IMR-90 (cell line): ENCODE measurements at regions not wholly inside any gene's neighbourhood (a gene's known extent, or its start where the extent isn't known, plus 50 kb on each side); places are given as distances from the start of the nearest gene placed in this dataset.

Source experiments
- ATAC-seq: fragments of 200-7000 bp; cut with Tn5 transposase; 2 replicates; pipeline ENCODE4 v1.9.1; 2020; ENCODE audit warnings: low read depth, mild to moderate bottlenecking, moderate library complexity
- BruUV-seq: library from RNA; stranded (reverse); fragments of 400-500 nt; replicated peaks from 2 replicates; lab custom pipeline; 2021; lab: Mats Ljungman, UMichigan
- CTCF ChIA-PET: fragments of 300-600 bp; formaldehyde crosslinking; extraction: SDS; loops from one replicate; lab custom pipeline; 2021; ENCODE audit warnings: antibody characterized with exemption; lab: Yijun Ruan, JAX
- POLR2A ChIA-PET: fragments of 300-600 bp; sonication (Branson Sonifier 250); formaldehyde crosslinking; loops from one replicate; lab custom pipeline; 2022; ENCODE audit warnings: antibody characterized with exemption; ENCODE audit not compliant: unreplicated experiment; lab: Charles Lee
- DNase-seq: peaks from one replicate; pipeline ENCODE4 v3.0.0; 2013
- H2AFZ ChIP-seq: replicated peaks from 2 replicates; pipeline ENCODE3; 2013; ENCODE audit warnings: low read length, mild to moderate bottlenecking; ENCODE audit not compliant: poor library complexity
- H2AK5ac ChIP-seq: 2 replicates; pipeline ENCODE4 v1.6.1; 2013; ENCODE audit warnings: low read depth, low read length, inconsistent platforms
- H2AK9ac ChIP-seq: replicated peaks from 2 replicates; pipeline ENCODE3; 2013; ENCODE audit warnings: mild to moderate bottlenecking, low read depth, low read length, moderate library complexity; ENCODE audit not compliant: poor library complexity
- H2BK120ac ChIP-seq: 2 replicates; pipeline ENCODE4 v1.6.1; 2013; ENCODE audit warnings: low read depth, low read length, inconsistent platforms
- H2BK15ac ChIP-seq: 3 replicates; pipeline ENCODE4 v1.6.1; 2013; ENCODE audit warnings: low read depth, low read length, inconsistent platforms
- H2BK20ac ChIP-seq: 2 replicates; pipeline ENCODE4 v1.6.1; 2013; ENCODE audit warnings: low read depth, mild to moderate bottlenecking, inconsistent platforms, low read length, moderate library complexity
- H2BK5ac ChIP-seq: 2 replicates; pipeline ENCODE4 v1.6.1; 2013; ENCODE audit warnings: mild to moderate bottlenecking, low read depth, low read length, inconsistent platforms; ENCODE audit not compliant: poor library complexity, severe bottlenecking
- H3K14ac ChIP-seq: replicated peaks from 2 replicates; pipeline ENCODE4 v1.6.1; 2013; ENCODE audit warnings: low read depth, low read length, inconsistent platforms
- H3K18ac ChIP-seq: 2 replicates; pipeline ENCODE4 v1.6.1; 2013; ENCODE audit warnings: low read depth, low read length, control low read depth
- H3K23ac ChIP-seq: 2 replicates; pipeline ENCODE4 v1.6.1; 2013; ENCODE audit warnings: low read depth, low read length, inconsistent platforms
- H3K27ac ChIP-seq: 2 replicates; pipeline ENCODE4 v1.5.1; 2013; ENCODE audit warnings: mild to moderate bottlenecking, control low read depth, low read length; ENCODE audit not compliant: insufficient read depth
- H3K27me3 ChIP-seq: 2 replicates; pipeline ENCODE4 v1.6.1; 2013; ENCODE audit warnings: low read length; ENCODE audit not compliant: control insufficient read depth, insufficient read depth
- H3K36me3 ChIP-seq: 2 replicates; pipeline ENCODE4 v1.6.1; 2013; ENCODE audit warnings: low read length, mixed read lengths; ENCODE audit not compliant: control insufficient read depth, insufficient read depth
- H3K4ac ChIP-seq: 2 replicates; pipeline ENCODE4 v1.6.1; 2013; ENCODE audit warnings: low read depth, low read length, inconsistent platforms
- H3K4me1 ChIP-seq: 2 replicates; pipeline ENCODE4 v1.6.1; 2013; ENCODE audit warnings: low read length, mixed read lengths; ENCODE audit not compliant: control insufficient read depth, insufficient read depth
- H3K4me2 ChIP-seq: 2 replicates; pipeline ENCODE4 v1.6.1; 2013; ENCODE audit warnings: low read depth, mild to moderate bottlenecking, control low read depth, low read length, moderate library complexity
- H3K4me3 ChIP-seq: 2 replicates; pipeline ENCODE4 v1.5.1; 2013; ENCODE audit warnings: low read depth, mild to moderate bottlenecking, control low read depth, low read length, moderate library complexity; ENCODE audit not compliant: insufficient read depth
- H3K56ac ChIP-seq: 2 replicates; pipeline ENCODE4 v1.6.1; 2013; ENCODE audit warnings: low read length, inconsistent platforms; ENCODE audit not compliant: insufficient read depth; ENCODE audit errors: extremely low read depth
- H3K79me1 ChIP-seq, 2 experiments: 2 replicates each; pipeline ENCODE4 v1.6.1; 2013; ENCODE audit warnings: low read length in 2 of 2, inconsistent platforms in 1 of 2, low read depth in 1 of 2
- H3K9ac ChIP-seq: 2 replicates; pipeline ENCODE4 v1.6.1; 2013; ENCODE audit warnings: low read depth, low read length, control low read depth
- H3K9me1 ChIP-seq: 2 replicates; pipeline ENCODE4 v1.6.1; 2013; ENCODE audit warnings: low read length, inconsistent platforms; ENCODE audit not compliant: insufficient read depth
- H3K9me3 ChIP-seq: 2 replicates; pipeline ENCODE4 v1.6.1; 2013; ENCODE audit warnings: low read length; ENCODE audit not compliant: control insufficient read depth, insufficient read depth
- H4K20me1 ChIP-seq: 2 replicates; pipeline ENCODE4 v1.6.1; 2013; ENCODE audit warnings: low read length, inconsistent platforms; ENCODE audit not compliant: insufficient read depth
- H4K5ac ChIP-seq: 2 replicates; pipeline ENCODE4 v1.6.1; 2013; ENCODE audit warnings: mild to moderate bottlenecking, low read depth, low read length, control low read depth
- H4K8ac ChIP-seq, 2 experiments: 2 replicates each; pipeline ENCODE4 v1.6.1; 2013; ENCODE audit warnings: low read depth in 2 of 2, low read length in 2 of 2, control low read depth in 1 of 2, inconsistent platforms in 1 of 2
- H4K91ac ChIP-seq: 2 replicates; pipeline ENCODE4 v1.6.1; 2013; ENCODE audit warnings: low read depth, low read length, inconsistent platforms; ENCODE audit not compliant: insufficient read depth
- BHLHE40 ChIP-seq: fragments of 150-350 bp; IDR thresholded peaks from 2 replicates; pipeline ENCODE4 v1.6.1; 2016; ENCODE audit warnings: mild to moderate bottlenecking, low read depth, low read length
- CEBPB ChIP-seq: IDR thresholded peaks from 2 replicates; pipeline ENCODE4 v1.6.1; 2012; ENCODE audit warnings: low read depth, low read length, improper control_type of control experiment
- CHD1 ChIP-seq: IDR thresholded peaks from 2 replicates; pipeline ENCODE4 v1.6.1; 2012; ENCODE audit warnings: low read depth, low read length, improper control_type of control experiment
- CTCF ChIP-seq: conservative IDR thresholded peaks from 2 replicates; pipeline ENCODE4 v1.5.1; 2012; ENCODE audit warnings: mild to moderate bottlenecking, low read depth, low read length, improper control_type of control experiment
- ELK1 ChIP-seq: fragments of 150-350 bp; IDR thresholded peaks from 2 replicates; pipeline ENCODE4 v1.6.1; 2016; ENCODE audit warnings: low read depth, mild to moderate bottlenecking, low read length, moderate library complexity, borderline replicate concordance
- FOS ChIP-seq: fragments of 150-350 bp; IDR thresholded peaks from 2 replicates; pipeline ENCODE4 v1.6.1; 2016; ENCODE audit warnings: low read depth, low read length
- MAZ ChIP-seq: IDR thresholded peaks from 2 replicates; pipeline ENCODE4 v1.6.1; 2012; ENCODE audit warnings: low read depth, mild to moderate bottlenecking, low read length, improper control_type of control experiment, moderate library complexity, borderline replicate concordance
- MXI1 ChIP-seq: IDR thresholded peaks from 2 replicates; pipeline ENCODE4 v1.6.1; 2012; ENCODE audit warnings: low read depth, mild to moderate bottlenecking, low read length, moderate library complexity, borderline replicate concordance
- NFE2L2 ChIP-seq: fragments of 150-350 bp; IDR thresholded peaks from 2 replicates; pipeline ENCODE4 v1.6.1; 2016; ENCODE audit warnings: low read depth, mild to moderate bottlenecking, low read length
- POLR2A ChIP-seq: IDR thresholded peaks from 2 replicates; pipeline ENCODE4 v1.6.1; 2012; ENCODE audit warnings: mild to moderate bottlenecking, low read depth, low read length
- RAD21 ChIP-seq: IDR thresholded peaks from 2 replicates; pipeline ENCODE4 v1.6.1; 2012; ENCODE audit warnings: low read length, improper control_type of control experiment
- RCOR1 ChIP-seq: IDR thresholded peaks from 2 replicates; pipeline ENCODE4 v1.6.1; 2012; ENCODE audit warnings: mild to moderate bottlenecking, low read length, improper control_type of control experiment; ENCODE audit not compliant: insufficient replicate concordance
- SMC3 ChIP-seq: fragments of 150-350 bp; IDR thresholded peaks from 2 replicates; pipeline ENCODE4 v1.6.1; 2016; ENCODE audit warnings: low read depth, mild to moderate bottlenecking, antibody characterized with exemption, low read length, moderate library complexity
- USF2 ChIP-seq: fragments of 150-350 bp; IDR thresholded peaks from 2 replicates; pipeline ENCODE4 v1.6.1; 2017; ENCODE audit warnings: mild to moderate bottlenecking, antibody characterized with exemption, low read length, low read depth
- WGBS, 2 experiments: methylation state at CpG; one replicate each; pipeline versions ENCODE4 v1.1.5 to v1.1.7; 2013; ENCODE audit warnings: missing lambda C conversion rate in 2 of 2; ENCODE audit not compliant: insufficient read length in 1 of 2; ENCODE audit errors: extremely low coverage in 2 of 2; 5-methylcytosine and 5-hydroxymethylcytosine counted together
- dilution Hi-C: fragments of 300-500 bp; cut with HindIII; formaldehyde crosslinking; loops from one replicate; pipeline ENCODE4 v1.14.3; 2018; ENCODE audit warnings: low sequenced_read_pairs; ENCODE audit not compliant: unreplicated experiment
- in situ Hi-C: fragments of 300-500 bp; cut with MboI; formaldehyde crosslinking; loops from 3 replicates; pipeline ENCODE4 v1.14.3; 2019; ENCODE audit warnings: low sequenced_read_pairs, inconsistent platforms, mixed read lengths
- intact Hi-C: fragments of 100-400 bp; cut with micrococcal nuclease; formaldehyde crosslinking; loops from 2 replicates; pipeline ENCODE4 v1.10.0; 2022

- POLR2A ChIA-PET = no interaction called here
- H3K4me3 ChIP-seq = no peak overlapping the region
- H2BK15ac ChIP-seq = no peak overlapping the region
- no peaks in the 10 kb centered on the region for H3K27me3 ChIP-seq
- H4K5ac ChIP-seq = no peak overlapping the region
- BruUV-seq = no TSS peak
- no peaks in the 10 kb centered on the region for H3K36me3 ChIP-seq
- no peaks in the 10 kb centered on the region for H3K9me1 ChIP-seq
- H3K56ac ChIP-seq = no peak overlapping the region
- in situ Hi-C loops = no loop called here
- no peak overlapping the region for H3K18ac ChIP-seq
- H3K27ac ChIP-seq = no peak overlapping the region
- H3K9ac ChIP-seq = no peak overlapping the region
- ATAC-seq = no peak
- dilution Hi-C loops = no loop called here
- no peak overlapping the region for H3K4ac ChIP-seq
- no peak overlapping the region for H3K14ac ChIP-seq
- no peak overlapping the region for H2BK20ac ChIP-seq
- H3K23ac ChIP-seq = no peak overlapping the region
- H4K20me1 ChIP-seq = no peaks in the 10 kb centered on the region
- peaks cover 4% of the 10 kb centered on the region for H3K9me3 ChIP-seq
- no peak overlapping the region for H2BK5ac ChIP-seq
- H2AFZ ChIP-seq = no peak overlapping the region
- no peaks in the 10 kb centered on the region for H3K79me1 ChIP-seq
- H4K91ac ChIP-seq = no peak overlapping the region
- H2BK120ac ChIP-seq = no peak overlapping the region
- no peak overlapping the region for H2AK9ac ChIP-seq
- no peak overlapping the region for H3K4me2 ChIP-seq
- TF ChIP-seq BHLHE40 (no peak), MXI1 (no peak), SMC3 (no peak), ELK1 (no peak), USF2 (no peak), RAD21 (no peak), POLR2A (no peak), CEBPB (no peak), MAZ (no peak), NFE2L2 (no peak), RCOR1 (no peak), CTCF (no peak), FOS (no peak), CHD1 (no peak)
- no CpG with 5 or more reads among the region's 4 CpGs for WGBS, 2 experiments
- H3K4me1 ChIP-seq = no peaks in the 10 kb centered on the region
- intact Hi-C loops = no loop called here
- no peak overlapping the region for H2AK5ac ChIP-seq
- CTCF ChIA-PET = no interaction called here
- no peak overlapping the region for H4K8ac ChIP-seq
- no peak for DNase-seq
These were observed 1273.5 kb upstream of the CRIM1 start for GRCh38 chr2:35082072-35082471.
